HG03565 (cell line): ENCODE measurements at regions not wholly inside any gene's neighbourhood (a gene's known extent, or its start where the extent isn't known, plus 50 kb on each side); places are given as distances from the start of the nearest gene placed in this dataset.

Experiments used
- ATAC-seq: cut with Tn5 transposase; IDR thresholded peaks from one replicate; pipeline ENCODE4 v1.9.1; 2021; ENCODE audit warnings: mild to moderate bottlenecking, moderate library complexity; ENCODE audit not compliant: unreplicated experiment

DNA sequence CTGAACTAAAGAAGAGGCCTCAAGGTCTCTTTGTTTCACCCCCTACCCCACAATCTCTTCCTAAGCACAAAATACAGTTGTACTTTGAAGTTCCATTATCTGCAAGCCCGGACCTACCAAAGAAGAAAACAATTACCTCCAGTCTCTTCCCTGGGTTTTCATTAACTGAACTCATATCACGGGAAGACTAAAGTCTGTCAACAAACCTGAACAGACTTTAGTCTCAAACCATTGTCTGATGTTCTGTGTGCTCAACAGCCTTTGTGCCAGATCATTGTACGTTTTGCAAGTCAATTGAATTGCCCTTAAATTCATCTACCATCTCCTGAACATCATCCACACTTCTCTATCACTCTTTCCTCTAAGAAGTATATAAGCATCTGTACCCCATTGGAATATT, 1021.9 kb upstream of the CDH2 start:
- ATAC-seq = no peak

DNA sequence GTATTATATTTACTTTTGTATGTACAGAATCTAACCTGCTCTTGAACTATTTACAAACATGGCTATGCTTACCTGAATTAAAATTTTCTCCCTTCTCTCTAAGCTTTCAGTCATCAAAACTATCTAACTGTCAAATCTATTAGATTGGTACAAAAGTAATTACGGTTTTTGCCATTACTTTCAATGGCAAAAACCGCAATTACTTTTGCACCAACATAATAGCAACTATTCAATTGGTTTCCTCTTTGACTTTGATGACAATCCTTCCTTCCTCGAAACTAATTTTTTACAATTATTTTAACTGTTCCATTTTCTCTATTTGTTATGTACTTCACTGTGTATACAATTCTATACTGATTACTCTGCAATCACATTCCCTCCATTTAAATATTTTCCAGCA, 1019.4 kb upstream of the CDH2 start:
- no peak for ATAC-seq

DNA sequence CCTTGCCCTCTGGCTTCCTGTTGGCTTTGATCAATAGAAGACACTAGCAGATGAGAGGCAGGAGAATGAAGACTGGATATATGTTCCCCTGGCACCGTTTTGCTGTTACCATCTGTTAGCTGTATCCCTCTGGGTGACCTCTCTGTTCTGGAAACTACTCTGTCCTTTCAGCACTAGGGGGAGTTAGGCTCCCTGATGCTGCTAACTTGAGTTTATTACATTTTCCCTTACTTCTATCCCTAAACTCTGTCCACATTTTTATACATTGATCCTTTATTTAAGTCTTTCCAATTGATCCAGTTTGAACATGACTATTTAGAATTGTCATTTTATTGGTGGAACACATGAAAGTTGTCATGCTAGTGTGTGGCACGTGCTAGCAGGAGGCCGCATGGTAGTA, 1014.3 kb upstream of the CDH2 start:
- ATAC-seq = no peak

DNA sequence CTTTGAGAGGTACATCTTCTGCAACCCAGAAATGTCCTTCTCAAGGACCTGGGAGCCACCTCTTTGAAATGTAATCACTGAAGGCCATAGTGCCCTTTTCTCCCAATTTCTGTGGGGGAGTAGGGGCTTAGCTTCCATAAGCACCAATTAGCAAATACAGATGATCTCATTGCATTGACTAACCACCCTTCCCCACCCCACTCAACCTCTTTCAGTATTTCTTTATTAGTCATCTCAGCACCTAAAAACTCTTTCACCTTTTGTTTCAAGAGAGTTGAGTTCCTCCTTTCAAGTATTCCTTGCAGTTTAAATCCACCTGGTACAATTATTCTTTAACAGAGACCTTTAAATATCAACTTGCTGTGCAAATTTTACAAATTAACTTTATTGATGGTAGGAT, 1011.8 kb upstream of the CDH2 start:
- no peak for ATAC-seq

DNA sequence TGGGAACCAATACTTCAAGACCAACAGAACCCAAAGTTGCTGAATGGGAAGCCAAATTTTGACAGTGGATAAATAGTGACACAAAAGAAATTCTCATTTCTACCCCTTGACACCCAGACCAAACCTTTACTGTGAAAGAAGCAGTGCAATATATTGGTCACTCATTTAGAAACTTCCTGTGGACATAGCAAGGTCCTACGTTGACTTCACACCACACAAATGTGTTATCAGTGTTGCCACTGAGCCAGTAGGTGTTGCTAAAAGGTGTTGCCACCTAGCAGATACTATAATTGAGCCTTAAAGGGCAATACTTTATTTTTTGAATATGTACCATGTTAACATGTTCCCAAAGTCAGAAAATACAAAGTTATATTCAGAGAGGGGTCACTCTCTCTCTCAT, 1008.9 kb upstream of the CDH2 start:
- ATAC-seq = no peak

DNA sequence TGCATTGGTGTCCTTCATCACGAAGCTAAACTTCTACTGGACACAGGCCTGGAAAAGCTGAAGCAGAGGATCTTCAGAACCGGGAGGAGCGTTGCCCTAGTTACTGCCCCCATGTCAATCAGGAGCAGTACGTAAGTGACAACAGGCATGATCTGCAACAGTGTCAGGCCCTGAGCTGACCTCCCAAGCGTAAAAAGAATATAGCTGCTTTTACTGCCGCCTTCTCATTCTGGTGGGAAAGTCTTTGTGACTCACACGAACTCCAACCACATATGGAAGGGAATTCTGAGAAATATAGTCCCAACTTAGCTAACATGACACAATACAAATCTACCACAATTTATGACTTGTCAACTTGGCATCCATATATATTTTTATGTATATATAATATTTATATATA, 1007.7 kb upstream of the CDH2 start:
- ATAC-seq = no peak

DNA sequence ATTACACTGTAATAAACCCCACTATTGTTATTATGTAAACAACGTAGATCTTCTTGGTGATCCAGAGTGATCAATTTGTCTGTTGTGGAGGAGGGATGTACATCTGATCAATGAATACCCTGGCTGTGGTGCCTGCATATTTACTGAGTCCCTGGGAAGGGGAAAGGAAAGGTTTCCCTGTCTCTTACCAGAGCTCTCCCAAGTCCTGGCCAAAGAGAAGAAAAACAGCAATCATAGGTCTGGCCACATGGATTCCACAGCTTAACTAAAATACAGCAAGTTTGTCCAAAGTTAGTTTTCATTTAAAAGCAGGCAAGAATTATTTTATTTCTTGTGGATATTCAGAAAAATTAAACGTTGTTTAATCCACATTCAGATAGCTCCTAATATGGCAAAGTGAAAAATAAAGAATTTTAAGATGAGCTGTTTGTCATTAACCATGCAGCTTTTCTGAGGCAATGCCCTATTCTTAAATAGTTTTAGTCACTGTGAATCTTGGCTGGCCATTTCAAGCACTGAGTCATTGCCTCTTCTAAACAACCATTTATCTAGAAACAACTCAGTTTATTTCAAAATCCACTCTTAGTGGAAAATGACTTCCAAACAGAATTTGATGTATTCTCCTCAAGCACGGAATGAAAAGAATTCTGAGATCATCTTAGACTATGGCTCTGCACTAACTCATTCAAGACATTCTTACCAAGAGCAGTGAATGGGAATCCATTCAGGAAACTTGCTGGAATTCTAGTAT, 1004.4 kb upstream of the CDH2 start:
- ATAC-seq = no peak

DNA sequence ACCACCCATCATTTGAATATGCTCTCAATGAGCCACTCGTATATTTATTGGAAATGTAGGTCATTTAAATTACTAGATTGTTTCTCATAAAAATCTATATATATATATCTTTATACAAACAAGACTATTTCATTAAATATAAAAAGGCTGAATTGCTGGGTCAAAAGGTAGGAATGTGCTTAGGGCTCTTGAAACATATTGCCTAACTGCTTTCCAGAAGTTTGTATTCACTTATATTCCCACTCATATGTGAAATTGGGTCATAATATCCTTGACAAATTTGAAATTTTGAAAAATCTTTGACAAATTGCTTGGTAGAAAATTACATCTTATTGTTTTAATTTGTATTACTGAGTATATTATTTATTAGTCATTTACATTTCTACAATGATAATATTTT, 999.8 kb upstream of the CDH2 start:
- ATAC-seq = no peak

DNA sequence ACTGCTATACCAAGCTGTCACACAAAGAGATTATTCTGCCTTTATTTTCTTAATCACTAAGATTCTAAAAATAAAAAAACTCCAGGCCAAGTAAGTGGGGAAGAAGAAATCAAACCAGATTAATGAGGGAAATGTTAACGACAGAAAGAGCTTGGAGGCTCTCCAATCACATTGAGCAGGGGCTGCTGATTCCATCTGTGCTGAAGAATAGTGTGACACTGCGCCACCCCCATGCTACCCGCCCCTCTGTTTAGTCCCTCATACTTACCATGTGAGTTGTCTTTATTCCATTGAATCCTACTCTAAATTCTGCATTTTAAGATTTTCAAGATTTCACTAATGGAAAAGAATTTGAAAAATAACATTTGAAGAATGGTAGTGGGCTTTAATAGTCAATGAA, 998.0 kb upstream of the CDH2 start:
- no peak for ATAC-seq

DNA sequence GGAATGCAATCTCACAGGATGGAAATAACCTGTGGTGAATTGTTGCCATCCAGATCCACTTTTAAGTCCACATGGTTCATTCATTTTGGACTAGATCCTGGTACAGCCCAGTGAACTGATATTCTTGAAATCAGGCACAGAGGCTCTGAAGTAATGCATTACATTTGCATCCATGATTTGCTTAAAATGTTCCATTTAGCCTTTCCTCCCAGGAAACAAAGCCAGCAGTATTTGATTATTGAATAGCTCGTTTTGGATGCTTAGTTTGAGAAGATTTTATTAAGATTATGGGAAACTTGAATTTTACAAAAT, 995.8 kb upstream of the CDH2 start:
- no peak for ATAC-seq

DNA sequence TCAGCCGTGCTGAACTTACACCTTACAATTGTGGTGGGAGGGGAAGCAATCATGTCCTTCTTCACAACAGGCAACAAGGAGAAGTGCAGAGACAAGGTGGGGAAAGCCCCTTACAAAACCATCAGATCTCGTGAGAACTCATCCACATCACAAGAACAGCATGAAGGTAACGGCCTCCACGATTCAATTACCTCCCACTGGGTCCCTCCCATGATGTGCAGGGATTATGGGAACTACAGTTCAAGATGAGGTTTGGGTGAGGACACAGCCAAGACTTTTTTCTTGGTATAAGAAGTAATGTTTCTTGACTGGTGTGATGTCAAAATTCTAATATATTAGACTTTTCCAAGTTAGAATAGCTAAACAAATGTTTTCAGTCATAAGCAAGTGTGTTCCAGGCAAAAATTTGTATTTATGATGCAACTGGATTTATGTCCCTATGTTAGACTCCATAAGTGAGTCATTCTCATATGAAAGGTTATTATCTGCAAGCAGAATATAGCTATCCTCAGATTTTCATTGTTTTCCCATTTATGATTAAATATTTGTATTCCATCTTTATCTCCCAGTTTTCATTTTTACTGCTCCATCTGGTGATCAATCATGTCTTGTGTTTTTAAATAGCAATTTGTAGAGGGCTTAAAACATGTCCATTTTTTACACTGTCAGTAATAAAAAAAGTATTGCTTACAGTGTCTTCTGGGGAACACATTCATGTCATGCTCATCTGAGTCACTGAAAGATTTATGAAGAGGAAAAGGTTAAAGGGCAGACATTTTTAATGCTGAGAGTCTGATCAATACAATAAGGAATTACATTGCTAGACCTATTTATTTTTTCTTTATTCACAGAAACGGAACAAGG, 995.2 kb upstream of the CDH2 start:
- no peak for ATAC-seq

DNA sequence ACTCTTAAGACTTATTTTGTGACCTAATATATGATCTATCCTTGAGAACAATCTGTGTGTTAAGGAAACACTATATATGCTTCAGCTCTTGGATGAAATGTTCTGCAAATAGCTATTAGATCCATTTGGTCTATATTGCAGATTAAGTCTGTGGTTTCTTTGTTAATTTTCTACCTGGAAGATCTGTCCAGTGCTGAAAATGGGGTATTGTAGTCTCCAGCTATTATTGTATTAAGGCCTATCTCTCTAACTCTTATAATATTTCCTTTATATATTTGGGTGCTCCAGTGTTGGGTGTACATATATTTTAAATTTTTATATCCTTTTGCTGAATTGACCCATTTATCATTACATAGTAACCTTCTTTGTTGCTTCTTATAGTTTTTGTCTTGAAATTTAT, 992.7 kb upstream of the CDH2 start:
- ATAC-seq = no peak

DNA sequence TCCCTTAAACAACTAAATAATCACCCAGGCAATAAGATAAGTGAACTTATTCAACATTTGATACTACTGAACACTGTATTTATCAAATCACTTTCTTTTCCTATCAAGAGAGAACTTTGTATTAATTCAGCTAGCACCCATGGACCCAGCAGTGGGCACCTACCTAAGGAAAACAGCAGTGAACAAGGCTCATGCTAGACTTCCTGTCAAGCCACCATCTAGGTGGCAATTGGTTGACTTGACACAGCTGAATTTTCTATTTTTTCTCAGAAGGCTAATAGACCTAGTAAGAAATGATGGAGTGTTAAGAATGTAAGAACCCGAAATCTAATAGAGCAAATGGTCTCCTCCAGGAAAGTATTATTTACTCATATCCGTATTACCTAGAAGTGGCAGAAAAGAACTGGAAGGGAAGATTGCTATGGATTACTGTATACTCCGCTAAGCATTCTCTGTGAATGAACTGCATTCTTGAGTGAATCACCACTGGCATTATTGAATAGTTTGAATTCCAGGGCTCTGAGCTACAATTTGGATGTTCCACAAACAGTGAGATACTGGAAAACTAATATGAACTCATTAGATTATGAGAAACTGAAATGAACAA, 988.2 kb upstream of the CDH2 start:
- ATAC-seq = no peak

DNA sequence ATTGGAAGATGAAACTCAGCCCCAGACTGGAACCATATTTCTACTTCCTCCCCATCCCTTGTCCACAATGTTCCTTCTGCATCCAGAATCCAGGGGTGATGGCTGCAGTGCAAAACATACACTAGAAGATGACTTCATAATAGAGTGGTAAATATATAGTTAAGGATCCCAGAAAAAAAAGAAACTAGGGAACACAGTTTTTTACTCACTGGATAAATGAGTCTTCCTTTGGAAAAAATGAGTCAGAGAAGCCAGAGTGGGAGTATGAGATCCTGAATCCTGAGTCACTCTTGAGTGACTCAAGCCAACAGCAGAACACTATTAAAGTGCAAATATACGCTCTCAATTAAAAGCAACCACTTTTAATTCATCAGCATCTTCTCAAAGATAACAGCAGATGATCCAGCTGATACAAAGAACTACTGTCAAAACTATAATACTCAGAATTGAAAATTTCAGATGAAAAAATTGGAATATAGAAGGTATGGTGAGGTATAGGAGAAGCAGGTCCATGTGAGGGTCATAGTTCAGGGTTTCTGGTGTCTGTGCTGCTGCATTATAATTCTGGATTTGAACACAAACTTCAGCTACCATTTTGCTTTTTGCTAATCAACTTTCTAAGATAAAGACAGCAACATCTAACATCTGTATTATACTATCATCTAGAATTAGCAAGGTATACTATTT, 987.2 kb upstream of the CDH2 start:
- ATAC-seq = no peak

DNA sequence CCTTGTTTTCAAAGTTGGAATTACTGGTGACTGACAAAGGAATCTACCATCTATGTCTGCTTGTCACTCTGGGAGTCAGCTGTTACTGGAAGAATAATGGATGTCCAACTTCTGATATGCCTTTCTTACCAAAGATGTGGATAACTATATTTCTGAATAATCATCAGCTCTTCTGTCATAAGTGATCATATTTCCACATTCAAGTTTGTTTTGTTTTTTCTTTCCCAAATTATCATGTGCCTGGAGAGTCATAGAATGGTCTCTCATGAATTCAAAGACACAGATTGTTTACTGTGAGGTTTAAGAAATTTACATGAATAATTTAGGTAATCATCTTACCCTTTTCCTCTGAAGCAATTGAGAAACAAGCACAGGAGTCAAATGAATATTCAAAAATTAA, 986.7 kb upstream of the CDH2 start:
- ATAC-seq = no peak

DNA sequence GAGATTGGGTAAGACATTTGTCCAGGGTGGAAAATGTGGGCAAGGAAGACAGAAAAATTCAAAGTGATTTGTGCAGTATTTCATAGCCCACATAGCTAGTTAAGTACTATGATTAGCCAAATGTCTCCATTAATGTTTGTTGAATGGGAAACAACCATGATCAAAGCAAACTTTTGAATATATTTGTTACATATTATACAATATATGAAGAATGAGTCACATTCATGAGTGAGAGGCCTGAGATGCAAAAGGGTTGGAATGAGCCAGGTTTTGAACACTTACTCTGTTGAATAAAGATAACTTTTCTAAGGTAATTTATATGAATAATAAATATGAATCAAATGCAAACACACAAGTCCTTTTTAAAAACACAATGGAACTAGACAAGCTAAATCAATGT, 984.5 kb upstream of the CDH2 start:
- no peak for ATAC-seq

DNA sequence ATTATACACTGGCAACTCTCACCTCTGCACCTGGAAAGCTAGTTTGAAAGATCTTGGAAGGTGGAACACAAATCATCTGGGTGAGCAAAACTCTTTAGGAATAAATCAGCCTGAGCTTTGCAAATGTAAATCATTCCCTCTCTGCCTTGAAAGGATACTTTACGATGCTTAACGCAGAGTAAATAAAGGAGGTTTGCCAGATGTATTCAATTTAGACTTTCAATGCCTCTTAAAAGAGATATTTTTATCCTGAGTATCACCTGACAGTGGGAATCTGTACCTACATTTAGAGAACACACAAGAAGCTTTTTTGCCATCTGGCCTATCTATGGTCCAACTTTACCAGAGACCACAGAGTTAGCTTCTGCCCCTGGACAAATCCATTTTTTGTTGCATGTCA, 983.2 kb upstream of the CDH2 start:
- ATAC-seq = no peak

DNA sequence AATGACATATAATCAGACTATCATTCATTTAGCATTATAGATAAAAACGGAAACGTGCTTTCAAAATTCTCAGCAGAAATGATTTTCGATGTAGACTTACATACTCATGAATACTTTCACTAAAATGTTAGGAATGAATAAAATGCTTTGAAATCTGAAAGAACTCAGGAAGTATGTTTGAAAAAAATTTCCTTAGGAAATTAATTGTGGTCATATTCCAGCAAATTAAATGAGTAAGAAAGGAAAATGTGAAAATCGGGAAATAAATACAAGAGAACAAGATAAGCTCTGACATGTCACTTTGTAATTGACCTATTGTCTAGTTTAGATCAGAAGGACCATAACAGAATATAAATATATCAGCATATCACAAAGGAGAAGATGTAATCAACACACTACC, 981.0 kb upstream of the CDH2 start:
- ATAC-seq = no peak

DNA sequence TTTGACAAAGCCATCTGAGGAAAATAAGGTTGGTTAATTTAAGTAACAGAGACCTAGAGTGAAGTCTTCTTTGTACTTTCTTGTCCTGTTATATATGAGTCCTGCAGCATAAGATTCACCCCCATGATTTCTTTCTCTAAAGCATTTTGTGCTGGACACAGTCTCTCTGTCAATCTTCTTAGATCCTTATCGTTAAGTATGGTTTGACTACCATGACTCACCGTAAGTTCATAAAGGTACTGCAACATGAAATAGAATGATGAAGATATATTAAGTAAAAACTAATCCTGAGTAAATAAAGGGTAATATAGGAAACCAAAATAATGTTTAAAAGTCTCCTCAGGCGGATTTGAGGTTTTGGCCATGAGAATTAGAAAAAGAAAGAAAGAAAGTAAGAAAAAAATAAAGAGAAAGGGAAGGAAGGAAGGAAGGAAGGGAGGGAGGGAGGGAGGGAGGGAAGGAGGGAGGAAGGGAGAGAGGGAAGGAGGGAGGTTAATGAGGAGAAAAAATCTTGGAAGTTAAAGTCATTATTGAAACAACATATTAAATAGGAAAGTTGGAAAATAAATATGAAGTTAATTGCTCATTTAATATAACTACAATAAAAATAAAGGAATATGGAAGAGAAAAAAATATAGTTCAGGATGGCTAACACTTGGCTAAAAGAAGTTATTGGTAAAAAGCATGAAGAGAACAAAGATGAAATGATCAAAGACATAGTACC, 980.3 kb upstream of the CDH2 start:
- ATAC-seq = no peak

DNA sequence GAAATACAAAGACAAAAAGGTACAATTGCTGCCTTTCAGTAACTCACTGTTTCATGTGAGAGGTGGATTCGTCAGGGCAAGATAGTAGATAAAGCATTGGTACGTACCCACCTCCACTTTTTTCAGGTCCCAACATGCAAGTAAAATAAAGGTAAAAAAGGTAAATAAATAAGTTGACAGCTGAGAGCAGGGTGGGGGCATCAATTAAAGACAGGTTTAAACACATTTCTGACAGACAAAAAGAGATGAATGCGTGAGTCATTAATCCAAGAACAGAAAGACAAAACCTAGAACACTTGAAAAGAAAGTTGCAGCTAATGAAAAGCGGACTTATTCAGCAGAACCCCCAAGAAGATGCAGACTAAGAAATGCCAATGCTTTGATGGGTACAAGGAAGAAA, 979.6 kb upstream of the CDH2 start:
- no peak for ATAC-seq
